ENCODE measurements at regions not wholly inside any gene's neighbourhood (a gene's known extent, or its start where the extent isn't known, plus 50 kb on each side); places are given as distances from the start of the nearest gene placed in this dataset.

- 94% methylated on average over 3 of the region's 3 CpGs for WGBS (ENCODE audit: insufficient coverage)
- peaks cover 0 to 2% (median 0%) of the 10 kb centered on the region in 4 experiments for H3K4me1 ChIP-seq (ENCODE audit: control extremely low read depth in 1 of 4, control insufficient read depth in 4 of 4, insufficient read depth in 4 of 4, low read length in 3 of 4)
- no peak for DNase-seq
- H3K4me3 ChIP-seq (ENCODE audit: control insufficient read depth in 1 of 7, extremely low read depth in 1 of 7, insufficient read depth in 4 of 7, low read depth in 2 of 7, low read length in 6 of 7): no peak overlapping the region
- no peaks in the 10 kb centered on the region for H3K36me3 ChIP-seq (ENCODE audit: control insufficient read depth in 4 of 4, insufficient read depth in 4 of 4, low read length in 3 of 4)
- no peaks in the 10 kb centered on the region for H3K9me3 ChIP-seq (ENCODE audit: control extremely low read depth in 1 of 5, control insufficient read depth in 4 of 5, insufficient read depth in 2 of 5, low read depth in 1 of 5, low read length in 4 of 5)
- no peak overlapping the region for H3K27ac ChIP-seq (ENCODE audit: insufficient read depth in 1 of 2, low read depth in 1 of 2, low read length in 2 of 2, poor library complexity in 1 of 2, severe bottlenecking in 2 of 2)
- ChIA-PET POLR2A (no interaction called here), CTCF (no interaction called here)
- H3K27me3 ChIP-seq (replicated peaks in 2 of 5; ENCODE audit: control insufficient read depth in 4 of 5, insufficient read depth in 5 of 5, low read length in 4 of 5): no peaks in the 10 kb centered on the region
Measured at GRCh38 chr7:89760690-89761089, 393.6 kb upstream of the STEAP1 start.

GRCh38 chr7:89761173-89761572 is 393.1 kb upstream of the STEAP1 start:
- Histone ChIP-seq H3K27me3 (replicated peaks in 2 of 5; ENCODE audit: control insufficient read depth in 4 of 5, insufficient read depth in 5 of 5, low read length in 4 of 5) (no peaks in the 10 kb centered on the region), H3K9me3 (ENCODE audit: control extremely low read depth in 1 of 5, control insufficient read depth in 4 of 5, insufficient read depth in 2 of 5, low read depth in 1 of 5, low read length in 4 of 5) (peaks cover 0 to 1% (median 0%) of the 10 kb centered on the region in 5 experiments), H3K27ac (ENCODE audit: insufficient read depth in 1 of 2, low read depth in 1 of 2, low read length in 2 of 2, poor library complexity in 1 of 2, severe bottlenecking in 2 of 2) (no peak overlapping the region), H3K4me1 (ENCODE audit: control extremely low read depth in 1 of 4, control insufficient read depth in 4 of 4, insufficient read depth in 4 of 4, low read length in 3 of 4) (peaks cover 0 to 3% (median 0%) of the 10 kb centered on the region in 4 experiments), H3K4me3 (ENCODE audit: control insufficient read depth in 1 of 7, extremely low read depth in 1 of 7, insufficient read depth in 4 of 7, low read depth in 2 of 7, low read length in 6 of 7) (no peak overlapping the region), H3K36me3 (ENCODE audit: control insufficient read depth in 4 of 4, insufficient read depth in 4 of 4, low read length in 3 of 4) (no peaks in the 10 kb centered on the region)
- no CpG with 5 or more reads among the region's 1 CpG for WGBS (ENCODE audit: insufficient coverage)
- ChIA-PET CTCF (no interaction called here), POLR2A (no interaction called here)
- no peak for DNase-seq

- Histone ChIP-seq H3K27ac (ENCODE audit: insufficient read depth in 1 of 2, low read depth in 1 of 2, low read length in 2 of 2, poor library complexity in 1 of 2, severe bottlenecking in 2 of 2) (peak overlapping the region; percentile 43 to 72), H3K4me1 (ENCODE audit: control extremely low read depth in 1 of 4, control insufficient read depth in 4 of 4, insufficient read depth in 4 of 4, low read length in 3 of 4) (peaks cover 3 to 20% (median 9%) of the 10 kb centered on the region in 4 experiments), H3K36me3 (ENCODE audit: control insufficient read depth in 4 of 4, insufficient read depth in 4 of 4, low read length in 3 of 4) (no peaks in the 10 kb centered on the region), H3K27me3 (replicated peaks in 2 of 5; ENCODE audit: control insufficient read depth in 4 of 5, insufficient read depth in 5 of 5, low read length in 4 of 5) (no peaks in the 10 kb centered on the region), H3K9me3 (ENCODE audit: control extremely low read depth in 1 of 5, control insufficient read depth in 4 of 5, insufficient read depth in 2 of 5, low read depth in 1 of 5, low read length in 4 of 5) (peaks cover 0 to 1% (median 0%) of the 10 kb centered on the region in 5 experiments), H3K4me3 (ENCODE audit: control insufficient read depth in 1 of 7, extremely low read depth in 1 of 7, insufficient read depth in 4 of 7, low read depth in 2 of 7, low read length in 6 of 7) (peak overlapping the region in 4 of 7 experiments; percentile 14 to 67 (median 37))
- peak; percentile 78 to 93 (median 90) for DNase-seq
- WGBS (ENCODE audit: insufficient coverage): no CpG with 5 or more reads among the region's 4 CpGs
- ChIA-PET CTCF (interaction anchor here (1.2 kb wide), 1 partner anchor 147 kb away, joined by 3 read pairs; no protein-coding TSS in a partner anchor), POLR2A (no interaction called here)
Measured at GRCh38 chr7:89770161-89770560, 384.1 kb upstream of the STEAP1 start.

- Histone ChIP-seq H3K9me3 (ENCODE audit: control extremely low read depth in 1 of 5, control insufficient read depth in 4 of 5, insufficient read depth in 2 of 5, low read depth in 1 of 5, low read length in 4 of 5) (no peaks in the 10 kb centered on the region), H3K4me1 (ENCODE audit: control extremely low read depth in 1 of 4, control insufficient read depth in 4 of 4, insufficient read depth in 4 of 4, low read length in 3 of 4) (peaks cover 3 to 17% (median 9%) of the 10 kb centered on the region in 4 experiments), H3K36me3 (ENCODE audit: control insufficient read depth in 4 of 4, insufficient read depth in 4 of 4, low read length in 3 of 4) (no peaks in the 10 kb centered on the region), H3K27me3 (replicated peaks in 2 of 5; ENCODE audit: control insufficient read depth in 4 of 5, insufficient read depth in 5 of 5, low read length in 4 of 5) (no peaks in the 10 kb centered on the region), H3K4me3 (ENCODE audit: control insufficient read depth in 1 of 7, extremely low read depth in 1 of 7, insufficient read depth in 4 of 7, low read depth in 2 of 7, low read length in 6 of 7) (peak overlapping the region in 1 of 7 experiments; percentile 67), H3K27ac (ENCODE audit: insufficient read depth in 1 of 2, low read depth in 1 of 2, low read length in 2 of 2, poor library complexity in 1 of 2, severe bottlenecking in 2 of 2) (no peak overlapping the region)
- no CpG with 5 or more reads among the region's 3 CpGs for WGBS (ENCODE audit: insufficient coverage)
- POLR2A ChIA-PET: no interaction called here
- DNase-seq: peak; percentile 25 to 58 (median 51)
- CTCF ChIA-PET: interaction anchor here (1.2 to 1.4 kb wide), 2 partner anchors 148 to 1528 kb away, joined by 3 read pairs; no protein-coding TSS in a partner anchor
Measured at GRCh38 chr7:89771003-89771636, 383.1 kb upstream of the STEAP1 start.

GRCh38 chr7:89772276-89772675 is 382.0 kb upstream of the STEAP1 start:
- peaks cover 3 to 17% (median 9%) of the 10 kb centered on the region in 4 experiments for H3K4me1 ChIP-seq (ENCODE audit: control extremely low read depth in 1 of 4, control insufficient read depth in 4 of 4, insufficient read depth in 4 of 4, low read length in 3 of 4)
- no CpG with 5 or more reads among the region's 1 CpG for WGBS (ENCODE audit: insufficient coverage)
- POLR2A ChIA-PET: no interaction called here
- H3K27ac ChIP-seq (ENCODE audit: insufficient read depth in 1 of 2, low read depth in 1 of 2, low read length in 2 of 2, poor library complexity in 1 of 2, severe bottlenecking in 2 of 2): no peak overlapping the region
- no peaks in the 10 kb centered on the region for H3K27me3 ChIP-seq (replicated peaks in 2 of 5; ENCODE audit: control insufficient read depth in 4 of 5, insufficient read depth in 5 of 5, low read length in 4 of 5)
- CTCF ChIA-PET: interaction anchor here (1.4 kb wide), 1 partner anchor 1529 kb away, joined by 3 read pairs; no protein-coding TSS in a partner anchor
- no peak overlapping the region for H3K4me3 ChIP-seq (ENCODE audit: control insufficient read depth in 1 of 7, extremely low read depth in 1 of 7, insufficient read depth in 4 of 7, low read depth in 2 of 7, low read length in 6 of 7)
- DNase-seq: no peak
- H3K36me3 ChIP-seq (ENCODE audit: control insufficient read depth in 4 of 4, insufficient read depth in 4 of 4, low read length in 3 of 4): no peaks in the 10 kb centered on the region
- no peaks in the 10 kb centered on the region for H3K9me3 ChIP-seq (ENCODE audit: control extremely low read depth in 1 of 5, control insufficient read depth in 4 of 5, insufficient read depth in 2 of 5, low read depth in 1 of 5, low read length in 4 of 5)

GRCh38 chr7:89773611-89774010 is 380.7 kb upstream of the STEAP1 start:
- Histone ChIP-seq H3K27me3 (replicated peaks in 2 of 5; ENCODE audit: control insufficient read depth in 4 of 5, insufficient read depth in 5 of 5, low read length in 4 of 5) (no peaks in the 10 kb centered on the region), H3K4me3 (ENCODE audit: control insufficient read depth in 1 of 7, extremely low read depth in 1 of 7, insufficient read depth in 4 of 7, low read depth in 2 of 7, low read length in 6 of 7) (no peak overlapping the region), H3K9me3 (ENCODE audit: control extremely low read depth in 1 of 5, control insufficient read depth in 4 of 5, insufficient read depth in 2 of 5, low read depth in 1 of 5, low read length in 4 of 5) (no peaks in the 10 kb centered on the region), H3K27ac (ENCODE audit: insufficient read depth in 1 of 2, low read depth in 1 of 2, low read length in 2 of 2, poor library complexity in 1 of 2, severe bottlenecking in 2 of 2) (no peak overlapping the region), H3K36me3 (ENCODE audit: control insufficient read depth in 4 of 4, insufficient read depth in 4 of 4, low read length in 3 of 4) (no peaks in the 10 kb centered on the region), H3K4me1 (ENCODE audit: control extremely low read depth in 1 of 4, control insufficient read depth in 4 of 4, insufficient read depth in 4 of 4, low read length in 3 of 4) (peaks cover 3 to 17% (median 9%) of the 10 kb centered on the region in 4 experiments)
- WGBS (ENCODE audit: insufficient coverage): 100% methylated on average over 1 of the region's 2 CpGs
- ChIA-PET CTCF (no interaction called here), POLR2A (no interaction called here)
- DNase-seq: no peak

GRCh38 chr7:89775459-89775858 is 378.8 kb upstream of the STEAP1 start:
- Histone ChIP-seq H3K36me3 (ENCODE audit: control insufficient read depth in 4 of 4, insufficient read depth in 4 of 4, low read length in 3 of 4) (no peaks in the 10 kb centered on the region), H3K9me3 (ENCODE audit: control extremely low read depth in 1 of 5, control insufficient read depth in 4 of 5, insufficient read depth in 2 of 5, low read depth in 1 of 5, low read length in 4 of 5) (no peaks in the 10 kb centered on the region), H3K4me1 (ENCODE audit: control extremely low read depth in 1 of 4, control insufficient read depth in 4 of 4, insufficient read depth in 4 of 4, low read length in 3 of 4) (peaks cover 3 to 5% (median 5%) of the 10 kb centered on the region in 4 experiments), H3K27me3 (replicated peaks in 2 of 5; ENCODE audit: control insufficient read depth in 4 of 5, insufficient read depth in 5 of 5, low read length in 4 of 5) (no peaks in the 10 kb centered on the region), H3K4me3 (ENCODE audit: control insufficient read depth in 1 of 7, extremely low read depth in 1 of 7, insufficient read depth in 4 of 7, low read depth in 2 of 7, low read length in 6 of 7) (no peak overlapping the region), H3K27ac (ENCODE audit: insufficient read depth in 1 of 2, low read depth in 1 of 2, low read length in 2 of 2, poor library complexity in 1 of 2, severe bottlenecking in 2 of 2) (no peak overlapping the region)
- POLR2A ChIA-PET: no interaction called here
- CTCF ChIA-PET: interaction anchor here (1.0 kb wide), 1 partner anchor 40 kb away, joined by 3 read pairs; no protein-coding TSS in a partner anchor
- no peak for DNase-seq
